PC-3 (cell line): ENCODE measurements at regions not wholly inside any gene's neighbourhood (a gene's known extent, or its start where the extent isn't known, plus 50 kb on each side); places are given as distances from the start of the nearest gene placed in this dataset.

Experiments used
- ATAC-seq: fragments of 200-7000 bp; cut with Tn5 transposase; 2 replicates; pipeline ENCODE4 v1.9.1; 2020; ENCODE audit warnings: mild to moderate bottlenecking, moderate library complexity
- BruUV-seq: library from RNA; stranded (reverse); fragments of 400-500 nt; replicated peaks from 2 replicates; lab custom pipeline; 2021; lab: Mats Ljungman, UMichigan
- CTCF ChIA-PET: fragments of 300-600 bp; sonication (Branson Sonifier 250); formaldehyde crosslinking; loops from one replicate; lab custom pipeline; 2022; ENCODE audit warnings: antibody characterized with exemption; lab: Charles Lee
- POLR2A ChIA-PET: fragments of 300-600 bp; sonication (Branson Sonifier 250); formaldehyde crosslinking; loops from one replicate; lab custom pipeline; 2022; ENCODE audit warnings: antibody characterized with exemption; ENCODE audit not compliant: unreplicated experiment; lab: Charles Lee
- DNase-seq: peaks from one replicate; pipeline ENCODE4 v3.0.0-alpha.2; 2015
- H2AFZ ChIP-seq: fragments of 300-600 bp; sonication (generic); 2 replicates; pipeline ENCODE4 v1.6.0; 2016; ENCODE audit warnings: antibody characterized with exemption, low read length
- H3F3A ChIP-seq: fragments of 300-600 bp; sonication (generic); one replicate; pipeline ENCODE4 v1.6.0; 2017; ENCODE audit warnings: antibody characterized with exemption, low read length, control low read depth, mild to moderate bottlenecking; ENCODE audit not compliant: unreplicated experiment
- H3K27ac ChIP-seq: fragments of 300-600 bp; sonication (generic); 2 replicates; pipeline ENCODE4 v1.5.1; 2016; ENCODE audit warnings: mild to moderate bottlenecking, low read length
- H3K27me3 ChIP-seq: fragments of 300-600 bp; sonication (generic); 2 replicates; pipeline ENCODE4 v1.6.1; 2016; ENCODE audit warnings: low read length, mixed read lengths
- H3K36me3 ChIP-seq: fragments of 300-600 bp; sonication (generic); 2 replicates; pipeline ENCODE4 v1.6.1; 2016; ENCODE audit warnings: low read depth, mixed run types, low read length, mixed read lengths
- H3K4me1 ChIP-seq: fragments of 300-600 bp; sonication (generic); 2 replicates; pipeline ENCODE4 v1.5.1; 2016; ENCODE audit warnings: low read length; ENCODE audit not compliant: insufficient read depth
- H3K4me2 ChIP-seq: fragments of 300-600 bp; sonication (generic); 2 replicates; pipeline ENCODE4 v1.6.0; 2016; ENCODE audit warnings: low read length
- H3K4me3 ChIP-seq: fragments of 300-600 bp; sonication (generic); 2 replicates; pipeline ENCODE4 v1.5.1; 2016; ENCODE audit warnings: mild to moderate bottlenecking, low read length, mixed read lengths
- H3K79me2 ChIP-seq: fragments of 300-600 bp; sonication (generic); 2 replicates; pipeline ENCODE4 v1.6.1; 2017; ENCODE audit warnings: low read length, mixed read lengths
- H3K9ac ChIP-seq: fragments of 300-600 bp; sonication (generic); 2 replicates; pipeline ENCODE4 v1.6.0; 2016; ENCODE audit warnings: mild to moderate bottlenecking, low read length
- H3K9me2 ChIP-seq: fragments of 300-600 bp; sonication (generic); replicated peaks from 2 replicates; pipeline ENCODE4 v1.6.1; 2016; ENCODE audit warnings: mixed run types, low read length, mixed read lengths
- H3K9me3 ChIP-seq: fragments of 300-600 bp; sonication (generic); 2 replicates; pipeline ENCODE4 v1.6.1; 2016; ENCODE audit warnings: low read length, mixed read lengths
- H4K20me1 ChIP-seq: fragments of 300-600 bp; sonication (generic); 2 replicates; pipeline ENCODE4 v1.6.1; 2016; ENCODE audit warnings: low read length, mixed read lengths
- EZH2 ChIP-seq: fragments of 300-600 bp; sonication (generic); IDR thresholded peaks from one replicate; pipeline ENCODE4 v1.6.1; 2017; ENCODE audit warnings: antibody characterized with exemption, mild to moderate bottlenecking, low read length; ENCODE audit not compliant: unreplicated experiment
- EZH2phosphoT487 ChIP-seq: fragments of 300-600 bp; sonication (generic); IDR thresholded peaks from 2 replicates; pipeline ENCODE4 v1.6.1; 2018; ENCODE audit warnings: mild to moderate bottlenecking, antibody characterized with exemption, low read length, borderline replicate concordance
- intact Hi-C: fragments of 100-400 bp; cut with micrococcal nuclease; formaldehyde crosslinking; loops from 2 replicates; pipeline ENCODE4 v1.9.0; 2023
- TF ChIP-seq, protein P1 (sequence below): fragments of 300-600 bp; sonication (generic); conservative IDR thresholded peaks from 2 replicates; pipeline ENCODE4 v1.5.1; 2017; ENCODE audit warnings: antibody characterized with exemption, low read depth, mild to moderate bottlenecking, low read length

DNA sequence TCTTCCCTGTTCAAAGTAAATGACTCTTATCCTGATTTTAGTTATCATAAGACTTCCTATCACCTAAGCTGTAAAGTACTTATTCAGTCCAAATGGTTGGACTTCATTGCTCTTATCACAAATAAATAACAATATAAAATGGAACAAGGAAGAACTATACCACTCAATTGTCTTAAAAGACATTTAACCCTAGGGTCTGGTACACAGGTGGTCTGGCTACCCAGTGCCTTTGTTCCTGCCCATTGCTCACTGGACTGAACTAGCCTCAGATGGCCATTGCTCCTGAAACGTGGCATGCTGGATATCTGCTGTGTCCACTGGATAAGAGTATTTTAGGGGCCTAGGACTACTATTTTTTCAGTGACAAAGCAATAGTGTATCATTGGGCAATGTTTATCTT is 574.3 kb upstream of the CA10 start:
- H4K20me1 ChIP-seq: no peaks in the 10 kb centered on the region
- no peaks in the 10 kb centered on the region for H3K9me2 ChIP-seq
- no peak overlapping the region for H3K9ac ChIP-seq
- H3K27me3 ChIP-seq: no peaks in the 10 kb centered on the region
- no peak overlapping the region for H3K4me2 ChIP-seq
- no peaks in the 10 kb centered on the region for H3K4me1 ChIP-seq
- ATAC-seq (no peak), DNase-seq (no peak)
- no peaks in the 10 kb centered on the region for H3F3A ChIP-seq
- CTCF ChIA-PET: no interaction called here
- no peak overlapping the region for H2AFZ ChIP-seq
- TF ChIP-seq EZH2phosphoT487 (no peak), EZH2 (no peak)
- TF ChIP-seq, protein P1, sequence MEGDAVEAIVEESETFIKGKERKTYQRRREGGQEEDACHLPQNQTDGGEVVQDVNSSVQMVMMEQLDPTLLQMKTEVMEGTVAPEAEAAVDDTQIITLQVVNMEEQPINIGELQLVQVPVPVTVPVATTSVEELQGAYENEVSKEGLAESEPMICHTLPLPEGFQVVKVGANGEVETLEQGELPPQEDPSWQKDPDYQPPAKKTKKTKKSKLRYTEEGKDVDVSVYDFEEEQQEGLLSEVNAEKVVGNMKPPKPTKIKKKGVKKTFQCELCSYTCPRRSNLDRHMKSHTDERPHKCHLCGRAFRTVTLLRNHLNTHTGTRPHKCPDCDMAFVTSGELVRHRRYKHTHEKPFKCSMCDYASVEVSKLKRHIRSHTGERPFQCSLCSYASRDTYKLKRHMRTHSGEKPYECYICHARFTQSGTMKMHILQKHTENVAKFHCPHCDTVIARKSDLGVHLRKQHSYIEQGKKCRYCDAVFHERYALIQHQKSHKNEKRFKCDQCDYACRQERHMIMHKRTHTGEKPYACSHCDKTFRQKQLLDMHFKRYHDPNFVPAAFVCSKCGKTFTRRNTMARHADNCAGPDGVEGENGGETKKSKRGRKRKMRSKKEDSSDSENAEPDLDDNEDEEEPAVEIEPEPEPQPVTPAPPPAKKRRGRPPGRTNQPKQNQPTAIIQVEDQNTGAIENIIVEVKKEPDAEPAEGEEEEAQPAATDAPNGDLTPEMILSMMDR: no peak
- BruUV-seq: no TSS peak
- intact Hi-C loops: no loop called here
- POLR2A ChIA-PET: no interaction called here
- no peaks in the 10 kb centered on the region for H3K79me2 ChIP-seq
- no peak overlapping the region for H3K27ac ChIP-seq
- no peaks in the 10 kb centered on the region for H3K36me3 ChIP-seq
- H3K9me3 ChIP-seq: peaks cover 36% of the 10 kb centered on the region
- no peak overlapping the region for H3K4me3 ChIP-seq

DNA sequence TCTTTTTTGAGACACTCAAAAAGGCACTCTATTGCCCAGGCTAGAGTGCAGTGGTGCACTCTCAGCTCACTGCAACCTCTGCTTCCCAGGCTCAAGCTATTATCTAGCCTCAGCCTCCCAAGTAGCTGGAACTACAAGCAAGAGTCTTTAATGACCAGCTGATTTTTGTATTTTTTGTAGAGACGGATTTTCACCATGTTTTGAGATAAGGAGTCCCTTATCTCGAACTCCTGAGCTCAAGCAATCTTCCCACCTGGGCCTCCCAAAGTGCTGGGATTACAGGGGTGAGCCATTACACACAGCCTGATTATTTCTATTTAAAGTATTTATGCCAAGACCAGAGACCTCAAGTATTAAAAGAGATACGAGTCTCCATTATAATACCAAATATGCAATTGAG is 566.1 kb upstream of the CA10 start:
- no peaks in the 10 kb centered on the region for H3K9me2 ChIP-seq
- DNase-seq (no peak), ATAC-seq (no peak)
- no peak overlapping the region for H3K9ac ChIP-seq
- no peak overlapping the region for H3K27ac ChIP-seq
- no peaks in the 10 kb centered on the region for H4K20me1 ChIP-seq
- H3F3A ChIP-seq: no peaks in the 10 kb centered on the region
- ChIA-PET POLR2A (no interaction called here), CTCF (no interaction called here)
- BruUV-seq: no TSS peak
- H3K27me3 ChIP-seq: no peaks in the 10 kb centered on the region
- no peaks in the 10 kb centered on the region for H3K4me1 ChIP-seq
- no peak overlapping the region for H2AFZ ChIP-seq
- TF ChIP-seq, protein P1: no peak
- no peak for TF ChIP-seq EZH2
- no peak for TF ChIP-seq EZH2phosphoT487
- intact Hi-C loops: no loop called here
- no peaks in the 10 kb centered on the region for H3K36me3 ChIP-seq
- peaks cover 24% of the 10 kb centered on the region for H3K9me3 ChIP-seq
- no peaks in the 10 kb centered on the region for H3K79me2 ChIP-seq
- H3K4me2 ChIP-seq: no peak overlapping the region
- no peak overlapping the region for H3K4me3 ChIP-seq

DNA sequence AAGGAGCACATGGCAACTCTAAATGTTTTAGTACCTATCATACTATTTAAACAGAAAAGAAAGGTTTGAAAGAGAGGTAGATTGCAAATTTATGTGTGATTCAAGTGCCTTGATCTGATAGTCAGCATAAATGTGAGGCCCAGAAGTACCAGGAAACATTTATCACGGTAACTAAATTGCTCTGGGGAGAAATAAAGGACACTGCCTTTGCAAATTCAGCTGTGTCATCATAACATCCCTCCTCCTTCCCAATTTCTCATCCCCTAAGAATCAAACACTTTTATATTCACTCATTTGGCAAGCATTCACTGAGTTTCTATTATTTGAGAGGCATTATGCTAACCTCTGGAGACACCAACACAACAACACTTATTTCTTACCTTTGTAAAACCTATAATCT is 563.4 kb upstream of the CA10 start:
- H2AFZ ChIP-seq: no peak overlapping the region
- no peaks in the 10 kb centered on the region for H3K4me1 ChIP-seq
- ChIA-PET CTCF (no interaction called here), POLR2A (no interaction called here)
- no peak overlapping the region for H3K9ac ChIP-seq
- no peaks in the 10 kb centered on the region for H3K9me2 ChIP-seq
- H3K36me3 ChIP-seq: no peaks in the 10 kb centered on the region
- ATAC-seq: no peak
- H3K4me2 ChIP-seq: no peak overlapping the region
- no peaks in the 10 kb centered on the region for H4K20me1 ChIP-seq
- no peaks in the 10 kb centered on the region for H3K79me2 ChIP-seq
- peaks cover 33% of the 10 kb centered on the region for H3K9me3 ChIP-seq
- intact Hi-C loops: no loop called here
- TF ChIP-seq, protein P1: no peak
- TF ChIP-seq EZH2phosphoT487: no peak
- TF ChIP-seq EZH2: no peak
- no peak overlapping the region for H3K27ac ChIP-seq
- H3K27me3 ChIP-seq: no peaks in the 10 kb centered on the region
- no TSS peak for BruUV-seq
- H3F3A ChIP-seq: no peaks in the 10 kb centered on the region
- no peak for DNase-seq
- no peak overlapping the region for H3K4me3 ChIP-seq
